Natural killer cell (primary cell): ENCODE measurements at regions not wholly inside any gene's neighbourhood (a gene's known extent, or its start where the extent isn't known, plus 50 kb on each side); places are given as distances from the start of the nearest gene placed in this dataset.

ENCODE experiments used
- ATAC-seq, 3 donors: fragments of 150-1000 bp in 2 of 3; fragments of 200-7000 bp in 1 of 3; cut with Tn5 transposase; 1 replicate in 1 of 3; 2 replicates in 2 of 3; pipeline ENCODE4 v1.10.0; 2021; ENCODE audit warnings: mild to moderate bottlenecking in 2 of 3, moderate library complexity in 2 of 3
- DNase-seq, 2 donors: peaks; one replicate each; pipeline versions ENCODE4 v3.0.0 to v3.0.0-alpha.2; 2013 to 2021; ENCODE audit warnings: mixed read lengths in 1 of 2
- H3K27ac ChIP-seq: one replicate; pipeline ENCODE4 v1.5.1; 2013; ENCODE audit warnings: mild to moderate bottlenecking, low read length
- H3K27me3 ChIP-seq: one replicate; pipeline ENCODE4 v1.6.1; 2013; ENCODE audit warnings: low read length; ENCODE audit not compliant: control insufficient read depth, insufficient read depth
- H3K36me3 ChIP-seq: one replicate; pipeline ENCODE4 v1.6.1; 2013; ENCODE audit warnings: low read length; ENCODE audit not compliant: control insufficient read depth, insufficient read depth
- H3K4me1 ChIP-seq: one replicate; pipeline ENCODE4 v1.6.1; 2013; ENCODE audit warnings: low read length; ENCODE audit not compliant: control insufficient read depth, insufficient read depth
- H3K4me3 ChIP-seq: one replicate; pipeline ENCODE4 v1.5.1; 2013; ENCODE audit warnings: low read length
- H3K9me3 ChIP-seq: one replicate; pipeline ENCODE4 v1.6.1; 2013; ENCODE audit warnings: low read length; ENCODE audit not compliant: control insufficient read depth, insufficient read depth
- H3K27ac Mint-ChIP-seq, 2 donors: one replicate each; pipeline ENCODE4 v1.8.0; 2022; ENCODE audit warnings: mild to moderate bottlenecking in 2 of 2, mixed read lengths in 2 of 2, moderate library complexity in 1 of 2
- H3K27me3 Mint-ChIP-seq, 2 donors: one replicate each; pipeline ENCODE4 v1.8.0; 2022; ENCODE audit warnings: low read depth in 2 of 2, mixed read lengths in 2 of 2
- H3K36me3 Mint-ChIP-seq: one replicate; pipeline ENCODE4 v1.8.0; 2022; ENCODE audit warnings: mixed read lengths
- H3K4me1 Mint-ChIP-seq, 2 donors: one replicate each; pipeline ENCODE4 v1.8.0; 2022; ENCODE audit warnings: mixed read lengths in 2 of 2
- H3K4me3 Mint-ChIP-seq: one replicate; pipeline ENCODE4 v1.8.0; 2022; ENCODE audit warnings: mild to moderate bottlenecking, moderate library complexity, mixed read lengths
- H3K9me3 Mint-ChIP-seq, 2 donors: one replicate each; pipeline ENCODE4 v1.8.0; 2022; ENCODE audit warnings: mixed read lengths in 2 of 2
- CTCF ChIP-seq: fragments of 200-600 bp; IDR thresholded peaks from one replicate; pipeline ENCODE4 v1.8.0; 2022; ENCODE audit warnings: antibody characterized with exemption
- WGBS: methylation state at CpG from one replicate; pipeline ENCODE4 v1.1.7; 2013; ENCODE audit warnings: missing lambda C conversion rate; ENCODE audit not compliant: insufficient coverage; 5-methylcytosine and 5-hydroxymethylcytosine counted together
- intact Hi-C: fragments of 100-400 bp; cut with micrococcal nuclease; formaldehyde crosslinking; loops from one replicate; pipeline ENCODE4 v1.14.2; 2022

GRCh38 chr4:41413670-41414411, 124.1 kb upstream of the LIMCH1 start:
- no peaks in the 10 kb centered on the region for H3K27me3 ChIP-seq
- no peaks in the 10 kb centered on the region for H3K4me1 ChIP-seq
- WGBS, result 7% methylated on average over 5 of the region's 8 CpGs
- DNase-seq, result no peak
- H3K4me3 ChIP-seq, result no peak overlapping the region
- no peak for TF ChIP-seq CTCF
- intact Hi-C loops, result no loop called here
- peaks cover 3% of the 10 kb centered on the region for H3K9me3 ChIP-seq
- no peak for ATAC-seq
- Mint-ChIP-seq H3K36me3 (no peaks in the 10 kb centered on the region), H3K9me3 (peaks cover 1 to 4% of the 10 kb centered on the region in 2 donors), H3K27me3 (peaks cover 3 to 13% of the 10 kb centered on the region in 2 donors), H3K4me1 (peaks cover 5% of the 10 kb centered on the region in 2 donors), H3K27ac (no peak overlapping the region), H3K4me3 (no peak overlapping the region)
- H3K36me3 ChIP-seq, result no peaks in the 10 kb centered on the region
- no peak overlapping the region for H3K27ac ChIP-seq

- 60% methylated on average over 7 of the region's 7 CpGs for WGBS
- no peak for TF ChIP-seq CTCF
- Histone ChIP-seq H3K27me3 (no peaks in the 10 kb centered on the region), H3K4me3 (no peak overlapping the region), H3K4me1 (no peaks in the 10 kb centered on the region), H3K27ac (no peak overlapping the region), H3K36me3 (no peaks in the 10 kb centered on the region), H3K9me3 (peaks cover 3% of the 10 kb centered on the region)
- DNase-seq (no peak), ATAC-seq (no peak)
- H3K27me3 Mint-ChIP-seq, result peaks cover 3 to 13% of the 10 kb centered on the region in 2 donors
- intact Hi-C loops, result no loop called here
- no peak overlapping the region for H3K27ac Mint-ChIP-seq
- no peaks in the 10 kb centered on the region for H3K36me3 Mint-ChIP-seq
- H3K4me3 Mint-ChIP-seq, result no peak overlapping the region
- peaks cover 0 to 4% of the 10 kb centered on the region in 2 donors for H3K9me3 Mint-ChIP-seq
- peaks cover 5% of the 10 kb centered on the region in 2 donors for H3K4me1 Mint-ChIP-seq
These were observed 123.6 kb upstream of the LIMCH1 start for GRCh38 chr4:41414412-41414779.

GRCh38 chr4:41418444-41418843, 119.5 kb upstream of the LIMCH1 start:
- Histone ChIP-seq H3K27ac (no peak overlapping the region), H3K36me3 (no peaks in the 10 kb centered on the region), H3K9me3 (peaks cover 3% of the 10 kb centered on the region), H3K4me1 (no peaks in the 10 kb centered on the region), H3K4me3 (no peak overlapping the region), H3K27me3 (no peaks in the 10 kb centered on the region)
- Mint-ChIP-seq H3K27me3 (peaks cover 0 to 12% of the 10 kb centered on the region in 2 donors), H3K4me3 (no peak overlapping the region), H3K4me1 (peaks cover 4 to 5% of the 10 kb centered on the region in 2 donors), H3K9me3 (peaks cover 0 to 3% of the 10 kb centered on the region in 2 donors), H3K27ac (no peak overlapping the region), H3K36me3 (no peaks in the 10 kb centered on the region)
- no peak for TF ChIP-seq CTCF
- 83% methylated on average over 8 of the region's 8 CpGs for WGBS
- DNase-seq (no peak), ATAC-seq (no peak)
- intact Hi-C loops, result no loop called here

GRCh38 chr4:41420541-41420940, 117.4 kb upstream of the LIMCH1 start:
- Mint-ChIP-seq H3K4me1 (no peaks in the 10 kb centered on the region), H3K36me3 (no peaks in the 10 kb centered on the region), H3K27ac (no peak overlapping the region), H3K27me3 (no peaks in the 10 kb centered on the region), H3K4me3 (no peak overlapping the region), H3K9me3 (peaks cover 0 to 3% of the 10 kb centered on the region in 2 donors)
- no peak for TF ChIP-seq CTCF
- Histone ChIP-seq H3K9me3 (peaks cover 3% of the 10 kb centered on the region), H3K27ac (no peak overlapping the region), H3K27me3 (no peaks in the 10 kb centered on the region), H3K4me1 (no peaks in the 10 kb centered on the region), H3K36me3 (no peaks in the 10 kb centered on the region), H3K4me3 (no peak overlapping the region)
- DNase-seq (no peak), ATAC-seq (no peak)
- 81% methylated on average over 6 of the region's 6 CpGs for WGBS
- intact Hi-C loops, result no loop called here
